CD1c-positive myeloid dendritic cell (primary cell): ENCODE measurements at regions not wholly inside any gene's neighbourhood (a gene's known extent, or its start where the extent isn't known, plus 50 kb on each side); places are given as distances from the start of the nearest gene placed in this dataset.

Experiments used
- DNase-seq: peaks from one replicate; pipeline ENCODE4 v3.0.0-alpha.2; 2016; ENCODE audit errors: extremely low spot score

GRCh38 chr15:53400986-53401385 is 358.5 kb downstream of the WDR72 start:
- no peak for DNase-seq

DNA sequence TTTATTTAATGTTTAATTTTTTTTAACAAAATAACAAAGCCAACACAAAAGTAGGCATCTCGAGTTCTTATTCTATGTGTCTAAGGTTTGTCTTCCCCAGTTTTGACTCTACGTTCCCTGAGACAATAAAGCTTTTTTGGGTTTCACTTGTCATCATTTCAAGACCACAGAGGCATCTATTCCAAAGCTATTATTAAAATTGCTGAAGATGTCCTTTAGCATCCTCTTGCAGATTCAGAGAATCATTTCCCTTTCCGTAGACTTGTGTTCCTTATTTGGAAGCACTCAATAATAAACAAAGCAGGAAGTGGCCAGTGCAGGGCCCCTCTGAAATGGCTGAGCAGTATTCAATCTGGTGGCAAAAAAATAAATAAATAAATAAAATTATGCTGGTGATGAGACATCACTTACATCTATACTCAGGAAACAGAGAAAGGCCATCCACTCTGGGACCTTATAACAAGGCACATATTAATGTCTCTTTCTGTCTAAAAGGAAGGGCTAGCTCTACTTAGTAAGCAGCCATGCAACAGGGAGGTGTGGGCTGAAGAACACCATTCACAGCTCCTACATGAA is 362.3 kb downstream of the WDR72 start:
- no peak for DNase-seq

- no peak for DNase-seq
These were observed 363.6 kb downstream of the WDR72 start for GRCh38 chr15:53395871-53396270.

DNA sequence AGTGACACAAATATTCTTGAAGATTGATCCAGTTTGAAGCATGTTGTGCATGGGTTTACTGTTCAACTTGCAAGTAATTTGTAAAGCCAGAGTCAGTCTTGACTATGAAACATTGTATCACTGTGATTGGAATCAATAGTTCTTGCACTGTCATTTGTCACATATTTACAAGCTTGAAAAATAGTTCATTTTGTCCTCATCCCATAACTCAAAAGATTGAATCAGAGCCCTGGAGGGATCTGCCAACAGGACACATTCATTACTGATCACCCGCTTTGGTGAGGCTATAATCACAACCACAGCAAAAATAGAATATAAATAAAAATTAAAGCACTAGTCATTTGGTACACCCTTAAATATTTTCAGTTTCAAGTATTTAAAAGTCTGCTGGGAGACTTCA is 368.9 kb downstream of the WDR72 start:
- no peak for DNase-seq

- no peak for DNase-seq
These were observed 370.0 kb downstream of the WDR72 start for GRCh38 chr15:53389271-53390037.

DNA sequence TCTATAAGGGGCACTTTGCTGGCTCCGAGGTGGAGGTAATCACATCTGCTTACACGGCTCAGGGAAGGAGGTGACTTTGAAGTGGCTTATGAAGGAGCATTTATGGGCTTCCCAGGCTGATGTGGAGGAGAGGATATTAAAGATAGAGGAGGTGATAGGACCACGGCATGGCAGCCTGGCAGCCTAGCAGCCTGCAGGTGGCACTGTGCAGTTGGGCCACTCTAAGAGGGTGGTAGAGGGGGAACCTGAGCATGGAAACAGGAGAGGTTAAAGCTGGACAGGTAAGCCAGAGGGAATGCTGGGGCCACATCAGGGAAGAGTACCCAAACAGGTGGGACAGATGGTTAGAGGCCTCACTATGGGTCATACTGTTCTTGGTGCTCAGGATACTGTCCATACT is 375.0 kb downstream of the WDR72 start:
- no peak for DNase-seq

- DNase-seq = no peak
These were observed 381.2 kb downstream of the WDR72 start for GRCh38 chr15:53378096-53378800.

DNA sequence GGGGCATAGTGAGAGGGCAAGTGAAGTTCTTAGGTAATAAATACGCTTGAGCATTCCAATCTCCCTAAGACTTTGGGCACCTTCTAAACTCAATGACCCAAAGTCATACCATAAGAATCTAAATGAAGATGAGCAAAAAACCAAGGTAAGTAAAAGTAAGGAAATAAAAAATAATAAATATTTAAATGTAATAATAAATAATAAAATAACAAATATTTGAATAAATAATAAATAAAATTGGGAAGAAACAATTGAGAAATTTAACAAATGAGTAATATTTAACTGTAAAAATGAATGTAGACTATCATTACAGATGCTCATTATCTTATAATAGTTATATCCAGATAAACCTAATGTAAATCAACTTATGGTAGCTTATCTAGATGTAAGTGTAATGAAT is 391.7 kb downstream of the WDR72 start:
- DNase-seq = no peak

DNA sequence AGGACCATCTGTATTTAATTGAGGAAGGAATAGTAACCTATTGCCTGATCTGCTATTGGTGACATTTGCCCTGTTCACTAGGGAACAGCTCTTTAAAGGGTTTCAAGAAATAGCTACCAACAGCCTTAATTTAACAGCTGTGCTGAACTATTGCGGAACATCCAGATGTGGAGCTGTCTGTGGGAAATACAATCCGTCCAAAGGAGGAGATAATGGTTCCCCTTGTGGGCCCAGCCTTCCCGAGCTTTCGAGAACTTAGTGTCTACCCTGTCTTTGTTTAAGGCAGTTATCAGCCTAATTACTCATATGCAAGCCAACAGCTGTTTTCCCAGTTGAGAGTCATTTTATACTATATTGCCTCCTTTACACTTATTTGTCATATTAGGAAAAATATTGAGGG is 398.6 kb downstream of the WDR72 start:
- DNase-seq = no peak

- no peak for DNase-seq
These were observed 400.4 kb downstream of the WDR72 start for GRCh38 chr15:53359038-53359437.

DNA sequence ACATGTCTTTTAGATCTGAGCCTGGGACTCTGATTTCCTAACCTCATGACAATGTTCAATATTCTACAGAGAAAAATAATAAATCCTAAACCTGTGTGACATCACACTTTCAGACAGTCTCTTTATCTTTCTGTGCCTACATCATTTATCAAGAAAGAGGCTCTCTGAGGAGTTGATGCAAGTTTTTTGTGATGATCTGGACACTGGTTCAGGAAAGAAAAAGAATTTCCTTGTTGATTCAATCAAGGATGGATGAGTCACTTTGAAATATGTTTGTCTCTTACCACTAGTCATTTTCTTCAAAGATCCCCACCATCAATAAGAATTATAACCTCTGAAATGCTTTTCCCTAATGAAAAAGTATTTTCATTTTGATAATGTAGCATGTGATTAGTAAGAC is 404.6 kb downstream of the WDR72 start:
- DNase-seq = no peak

DNA sequence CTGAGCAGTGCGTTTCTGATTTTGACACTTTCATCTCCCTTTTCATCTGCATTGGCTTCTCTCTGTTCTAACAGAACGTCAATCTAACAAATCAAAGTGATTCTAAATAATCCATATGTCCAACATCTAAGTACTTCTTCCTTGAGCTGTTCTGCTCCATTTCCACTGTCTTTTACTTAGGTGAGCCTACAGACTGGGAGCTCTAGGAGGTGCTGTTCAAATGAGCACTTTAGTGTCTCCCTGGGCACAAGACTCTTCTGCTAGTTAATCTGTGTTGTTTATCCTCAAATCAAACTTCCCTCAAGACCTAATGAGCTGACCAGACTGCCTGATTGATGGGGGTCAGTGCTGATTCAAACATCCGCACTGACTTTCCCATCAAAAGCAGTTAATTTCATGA is 408.1 kb downstream of the WDR72 start:
- no peak for DNase-seq

DNA sequence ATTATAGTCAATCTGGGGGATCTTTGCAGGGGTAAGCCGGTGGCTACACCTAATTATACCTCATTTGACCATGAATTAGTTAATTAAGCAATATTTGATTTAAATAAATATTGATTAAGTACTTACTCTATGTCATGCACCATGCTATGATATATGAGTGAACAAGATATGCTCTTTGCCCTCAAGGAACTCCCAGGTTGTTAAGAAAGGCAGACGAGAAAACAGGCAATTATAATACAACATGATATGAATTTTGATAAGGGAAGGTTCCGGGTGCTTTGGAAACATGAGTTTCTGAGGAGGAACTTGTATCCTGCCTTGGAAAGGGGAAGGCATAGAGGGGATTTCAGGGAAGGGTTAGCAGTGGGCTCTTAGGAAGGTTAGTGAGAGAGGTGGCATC is 412.9 kb downstream of the WDR72 start:
- no peak for DNase-seq

- DNase-seq = no peak
These were observed 427.9 kb downstream of the WDR72 start for GRCh38 chr15:53331328-53332190.

DNA sequence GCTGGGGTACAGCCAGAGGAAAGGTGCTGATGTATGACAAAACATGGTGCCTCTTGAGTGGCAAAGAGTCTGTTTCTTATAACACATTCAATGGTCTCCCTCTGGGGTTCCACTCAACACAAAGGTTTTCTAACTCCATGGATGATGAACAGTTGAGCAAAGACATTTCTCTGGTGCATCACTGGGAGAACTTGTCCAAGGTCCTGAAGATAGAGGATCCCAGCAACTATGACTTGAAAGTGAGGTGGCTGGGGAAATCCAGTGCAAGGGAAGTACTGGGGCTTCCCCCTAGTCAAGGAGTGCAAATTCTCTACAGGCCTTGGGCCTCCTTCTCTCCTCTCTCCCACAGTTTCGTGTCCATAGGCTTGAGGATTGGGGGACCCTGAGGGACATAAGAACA is 431.1 kb downstream of the WDR72 start:
- no peak for DNase-seq

DNA sequence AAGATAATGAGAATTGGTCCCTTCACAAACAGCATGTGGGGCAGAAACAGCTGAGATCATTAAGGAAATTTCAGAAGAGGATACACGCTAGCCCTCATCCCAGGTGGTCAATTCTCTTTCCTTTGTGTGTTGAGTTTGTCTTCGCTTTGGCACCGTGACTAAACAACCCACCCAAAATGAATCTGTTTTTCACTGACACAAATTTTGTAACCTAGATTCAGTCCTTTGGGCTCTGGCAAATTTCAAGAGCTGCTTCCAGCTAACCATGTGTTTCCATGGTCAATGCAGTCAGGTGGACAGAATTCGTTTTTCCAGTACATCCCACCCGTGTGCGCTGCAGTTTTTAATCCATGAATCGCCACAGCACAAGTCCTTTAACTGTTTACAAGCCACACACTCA is 435.4 kb downstream of the WDR72 start:
- no peak for DNase-seq

DNA sequence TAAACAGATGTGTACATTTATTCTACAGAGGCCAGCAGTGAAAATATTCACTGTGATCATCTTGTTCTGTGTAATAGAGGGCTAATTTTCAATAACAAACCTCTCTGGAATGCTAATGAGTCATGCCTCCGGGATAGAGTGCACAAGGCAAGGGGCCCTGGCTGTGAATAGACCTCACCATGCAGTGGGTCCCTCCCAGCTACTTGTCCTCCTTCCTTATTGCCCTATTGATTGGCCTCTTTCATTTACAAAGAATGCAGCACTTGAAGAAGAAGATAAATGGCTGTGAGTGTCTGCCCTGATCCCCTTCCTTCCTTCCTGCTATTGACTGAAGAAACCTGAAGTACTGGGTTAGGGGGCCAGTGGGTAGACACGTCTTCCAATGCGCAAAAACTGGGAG is 436.3 kb downstream of the WDR72 start:
- no peak for DNase-seq

GRCh38 chr15:53320816-53321215 is 438.6 kb downstream of the WDR72 start:
- DNase-seq = no peak

GRCh38 chr15:53312707-53313106 is 446.8 kb downstream of the WDR72 start:
- no peak for DNase-seq

DNA sequence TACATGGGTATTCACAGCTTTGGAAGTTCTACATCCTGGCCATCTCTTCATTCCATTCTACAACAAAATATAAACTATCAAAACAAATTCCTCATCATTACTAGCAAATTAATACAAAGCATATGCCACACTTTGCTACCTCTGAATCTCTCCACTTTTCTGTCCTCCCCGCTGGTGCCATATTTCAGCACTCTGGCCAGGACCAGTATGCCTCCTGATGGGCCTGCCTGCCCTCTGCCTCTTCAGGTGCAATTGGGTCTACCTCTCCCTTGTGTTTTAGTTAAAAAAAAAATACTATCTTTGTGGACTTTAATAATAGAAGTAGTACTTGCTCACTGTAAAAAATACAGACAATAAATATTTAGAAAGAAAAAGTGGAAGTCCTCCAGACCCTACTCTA is 448.8 kb downstream of the WDR72 start:
- DNase-seq = no peak

DNA sequence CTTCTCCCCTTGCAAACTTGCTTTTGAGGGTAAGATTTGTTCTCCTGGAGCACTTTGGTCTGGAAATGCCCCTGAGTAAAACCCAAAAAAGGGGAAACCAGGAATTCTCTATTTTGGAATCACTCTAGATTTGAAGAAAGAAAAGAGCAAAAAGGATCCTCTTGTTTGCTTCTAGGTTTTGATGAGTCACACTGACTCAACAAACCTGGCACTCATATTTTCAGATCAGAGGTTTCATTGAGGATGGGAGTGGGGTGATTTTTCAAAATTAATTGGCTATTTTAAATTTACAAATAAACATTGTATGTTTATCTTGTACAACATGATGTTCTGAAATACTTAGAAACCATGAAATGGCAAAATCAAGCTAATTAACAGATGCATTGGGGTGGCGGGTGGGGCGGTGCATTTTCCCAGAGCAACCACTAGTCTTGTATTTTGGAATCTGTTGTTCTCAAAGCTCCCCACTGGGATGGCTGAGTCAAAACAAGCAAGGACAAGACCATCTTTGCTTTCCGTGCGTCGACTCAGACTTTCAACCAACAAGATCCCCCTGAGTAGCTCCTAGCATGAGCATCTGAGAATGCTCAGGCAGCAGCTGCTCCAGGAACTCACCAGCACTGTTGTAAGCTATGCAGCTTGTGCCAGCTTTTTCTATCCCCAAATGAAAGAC is 451.4 kb downstream of the WDR72 start:
- no peak for DNase-seq

GRCh38 chr15:53305554-53305953 is 453.9 kb downstream of the WDR72 start:
- DNase-seq = no peak
